DND-41 (cell line): ENCODE measurements at regions not wholly inside any gene's neighbourhood (a gene's known extent, or its start where the extent isn't known, plus 50 kb on each side); places are given as distances from the start of the nearest gene placed in this dataset.

Experiments used
- EZH2 ChIP-seq: IDR thresholded peaks from 3 replicates; pipeline ENCODE4 v1.6.1; 2012; ENCODE audit warnings: borderline replicate concordance, low read depth, mild to moderate bottlenecking, moderate library complexity, low read length, inconsistent platforms; ENCODE audit not compliant: severe bottlenecking
- TF ChIP-seq, protein P1 (sequence below): IDR thresholded peaks from 2 replicates; pipeline ENCODE4 v1.5.1; 2012; ENCODE audit warnings: borderline replicate concordance, low read length, moderate library complexity, mild to moderate bottlenecking; ENCODE audit not compliant: poor library complexity, severe bottlenecking; ENCODE audit errors: extremely low read depth

DNA sequence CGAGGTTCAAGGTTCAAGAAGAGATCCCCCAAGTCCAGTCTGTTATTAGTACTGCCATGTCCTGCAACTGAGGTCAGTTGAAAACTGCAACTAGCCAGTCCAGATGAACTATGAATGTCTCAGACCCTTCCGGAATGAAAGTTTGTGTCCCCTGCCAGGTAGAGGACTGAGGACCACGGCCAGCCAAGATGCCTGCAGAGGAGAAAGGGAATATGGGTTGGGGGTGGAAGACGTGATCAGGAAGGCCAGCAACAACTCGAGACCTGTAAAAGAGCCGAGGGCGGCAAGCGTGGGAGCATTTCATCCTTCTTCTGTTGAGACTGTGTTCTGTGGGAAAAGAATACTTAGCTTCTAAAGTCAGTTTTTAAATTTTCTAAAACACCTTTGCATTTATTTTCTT is 572.4 kb upstream of the B3GAT1 start:
- TF ChIP-seq, protein P1, sequence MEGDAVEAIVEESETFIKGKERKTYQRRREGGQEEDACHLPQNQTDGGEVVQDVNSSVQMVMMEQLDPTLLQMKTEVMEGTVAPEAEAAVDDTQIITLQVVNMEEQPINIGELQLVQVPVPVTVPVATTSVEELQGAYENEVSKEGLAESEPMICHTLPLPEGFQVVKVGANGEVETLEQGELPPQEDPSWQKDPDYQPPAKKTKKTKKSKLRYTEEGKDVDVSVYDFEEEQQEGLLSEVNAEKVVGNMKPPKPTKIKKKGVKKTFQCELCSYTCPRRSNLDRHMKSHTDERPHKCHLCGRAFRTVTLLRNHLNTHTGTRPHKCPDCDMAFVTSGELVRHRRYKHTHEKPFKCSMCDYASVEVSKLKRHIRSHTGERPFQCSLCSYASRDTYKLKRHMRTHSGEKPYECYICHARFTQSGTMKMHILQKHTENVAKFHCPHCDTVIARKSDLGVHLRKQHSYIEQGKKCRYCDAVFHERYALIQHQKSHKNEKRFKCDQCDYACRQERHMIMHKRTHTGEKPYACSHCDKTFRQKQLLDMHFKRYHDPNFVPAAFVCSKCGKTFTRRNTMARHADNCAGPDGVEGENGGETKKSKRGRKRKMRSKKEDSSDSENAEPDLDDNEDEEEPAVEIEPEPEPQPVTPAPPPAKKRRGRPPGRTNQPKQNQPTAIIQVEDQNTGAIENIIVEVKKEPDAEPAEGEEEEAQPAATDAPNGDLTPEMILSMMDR: no peak
- no peak for TF ChIP-seq EZH2
